Calu3 (cell line): ENCODE measurements at regions not wholly inside any gene's neighbourhood (a gene's known extent, or its start where the extent isn't known, plus 50 kb on each side); places are given as distances from the start of the nearest gene placed in this dataset.

Source experiments
- BruUV-seq: library from RNA; stranded (reverse); fragments of 400-500 nt; replicated peaks from 2 replicates; lab custom pipeline; 2021; lab: Mats Ljungman, UMichigan
- CTCF ChIA-PET: fragments of 300-600 bp; sonication (Branson Sonifier 250); formaldehyde crosslinking; loops from one replicate; lab custom pipeline; 2022; ENCODE audit warnings: antibody characterized with exemption; lab: Charles Lee
- DNase-seq: peaks from one replicate; pipeline ENCODE4 v3.0.0; 2022
- H3K27ac Mint-ChIP-seq: one replicate; pipeline ENCODE4 v1.8.0; 2022; ENCODE audit warnings: mixed read lengths; ENCODE audit not compliant: unreplicated experiment
- H3K27me3 Mint-ChIP-seq: one replicate; pipeline ENCODE4 v1.8.0; 2022; ENCODE audit warnings: mixed read lengths; ENCODE audit not compliant: unreplicated experiment
- H3K36me3 Mint-ChIP-seq: one replicate; pipeline ENCODE4 v1.8.0; 2022; ENCODE audit warnings: mild to moderate bottlenecking, moderate library complexity, mixed read lengths; ENCODE audit not compliant: insufficient read depth, unreplicated experiment
- H3K4me1 Mint-ChIP-seq: one replicate; pipeline ENCODE4 v1.8.0; 2022; ENCODE audit warnings: mild to moderate bottlenecking, low read depth, mixed read lengths; ENCODE audit not compliant: unreplicated experiment
- H3K4me3 Mint-ChIP-seq: one replicate; pipeline ENCODE4 v1.8.0; 2022; ENCODE audit warnings: mild to moderate bottlenecking, low read depth, moderate library complexity, mixed read lengths; ENCODE audit not compliant: unreplicated experiment
- H3K9me3 Mint-ChIP-seq: one replicate; pipeline ENCODE4 v1.8.0; 2022; ENCODE audit warnings: low read depth, mixed read lengths; ENCODE audit not compliant: unreplicated experiment
- CTCF ChIP-seq: fragments of 200-600 bp; IDR thresholded peaks from one replicate; pipeline ENCODE4 v1.8.0; 2022; ENCODE audit warnings: antibody characterized with exemption; ENCODE audit not compliant: unreplicated experiment
- intact Hi-C: fragments of 100-400 bp; cut with micrococcal nuclease; formaldehyde crosslinking; loops from one replicate; pipeline ENCODE4 v1.10.0; 2022; ENCODE audit not compliant: unreplicated experiment

GRCh38 chr1:106908689-106909088, 147.8 kb upstream of the PRMT6 start:
- Mint-ChIP-seq H3K4me3 (no peak overlapping the region), H3K9me3 (peaks cover 6% of the 10 kb centered on the region), H3K27ac (no peak overlapping the region), H3K36me3 (no peaks in the 10 kb centered on the region), H3K27me3 (no peaks in the 10 kb centered on the region), H3K4me1 (no peaks in the 10 kb centered on the region)
- no peak for DNase-seq
- intact Hi-C loops: no loop called here
- BruUV-seq: no TSS peak
- no peak for TF ChIP-seq CTCF
- CTCF ChIA-PET: no interaction called here

GRCh38 chr1:106910798-106911197, 145.7 kb upstream of the PRMT6 start:
- no TSS peak for BruUV-seq
- Mint-ChIP-seq H3K36me3 (no peaks in the 10 kb centered on the region), H3K27me3 (no peaks in the 10 kb centered on the region), H3K4me3 (no peak overlapping the region), H3K4me1 (no peaks in the 10 kb centered on the region), H3K9me3 (peaks cover 3% of the 10 kb centered on the region), H3K27ac (no peak overlapping the region)
- no peak for DNase-seq
- CTCF ChIA-PET: no interaction called here
- no peak for TF ChIP-seq CTCF
- intact Hi-C loops: no loop called here

GRCh38 chr1:106912131-106912530, 144.3 kb upstream of the PRMT6 start:
- Mint-ChIP-seq H3K4me1 (no peaks in the 10 kb centered on the region), H3K4me3 (no peak overlapping the region), H3K9me3 (peaks cover 3% of the 10 kb centered on the region), H3K36me3 (no peaks in the 10 kb centered on the region), H3K27ac (no peak overlapping the region), H3K27me3 (no peaks in the 10 kb centered on the region)
- no peak for DNase-seq
- intact Hi-C loops: no loop called here
- no peak for TF ChIP-seq CTCF
- CTCF ChIA-PET: no interaction called here
- BruUV-seq: no TSS peak

- CTCF ChIA-PET: no interaction called here
- BruUV-seq: no TSS peak
- intact Hi-C loops: no loop called here
- no peak for DNase-seq
- no peak overlapping the region for H3K4me3 Mint-ChIP-seq
- no peaks in the 10 kb centered on the region for H3K36me3 Mint-ChIP-seq
- H3K27ac Mint-ChIP-seq: no peak overlapping the region
- no peaks in the 10 kb centered on the region for H3K27me3 Mint-ChIP-seq
- no peaks in the 10 kb centered on the region for H3K4me1 Mint-ChIP-seq
- peaks cover 2% of the 10 kb centered on the region for H3K9me3 Mint-ChIP-seq
- no peak for TF ChIP-seq CTCF
These were observed 135.3 kb upstream of the PRMT6 start for GRCh38 chr1:106921186-106921585.

- Mint-ChIP-seq H3K4me3 (no peak overlapping the region), H3K4me1 (no peaks in the 10 kb centered on the region)
- BruUV-seq: no TSS peak
These were observed 132.1 kb upstream of the PRMT6 start for GRCh38 chr1:106924360-106924759.

More at GRCh38 chr1:106924360-106924759, 132.1 kb upstream of the PRMT6 start:
- no peak for TF ChIP-seq CTCF
- CTCF ChIA-PET: no interaction called here
- H3K27ac Mint-ChIP-seq: no peak overlapping the region
- no peaks in the 10 kb centered on the region for H3K36me3 Mint-ChIP-seq
- peaks cover 2% of the 10 kb centered on the region for H3K9me3 Mint-ChIP-seq
- no peaks in the 10 kb centered on the region for H3K27me3 Mint-ChIP-seq
- no peak for DNase-seq
- intact Hi-C loops: no loop called here
